HepG2 (cell line): ENCODE measurements at regions not wholly inside any gene's neighbourhood (a gene's known extent, or its start where the extent isn't known, plus 50 kb on each side); places are given as distances from the start of the nearest gene placed in this dataset.

ENCODE experiments used
- ATAC-seq: fragments of 200-7000 bp; cut with Tn5 transposase; 3 replicates; pipeline ENCODE4 v1.9.1; 2020; ENCODE audit warnings: mild to moderate bottlenecking, moderate library complexity
- BruUV-seq: library from RNA; stranded (reverse); fragments of 400-500 nt; replicated peaks from 2 replicates; lab custom pipeline; 2021; lab: Mats Ljungman, UMichigan
- CTCF ChIA-PET: fragments of 300-600 bp; formaldehyde crosslinking; extraction: SDS; loops from one replicate; lab custom pipeline; 2021; ENCODE audit warnings: low total read pairs, inconsistent platforms, low intra/inter-chr PET ratio; lab: Yijun Ruan, JAX
- POLR2A ChIA-PET: fragments of 350-600 bp; sonication (Branson Sonifier 250); formaldehyde crosslinking; loops from one replicate; lab custom pipeline; 2020; ENCODE audit warnings: antibody characterized with exemption, inconsistent platforms; lab: Yijun Ruan, JAX
- DNase-seq: peaks from one replicate; pipeline ENCODE4 v3.0.0-alpha.2; 2015; ENCODE audit warnings: low spot score
- FAIRE-seq: peaks from 3 replicates; lab custom pipeline; 2011; peaks lifted over from hg19 to GRCh38; lab: Jason Lieb, UNC
- H2AFZ ChIP-seq: one replicate; pipeline ENCODE4 v1.6.1; 2011; ENCODE audit warnings: low read length, inconsistent platforms
- H3K27ac ChIP-seq: fragments of 300-600 bp; 3 replicates; pipeline ENCODE4 v1.8.0; 2011; ENCODE audit warnings: mixed run types, mild to moderate bottlenecking, mixed read lengths, low read length, inconsistent platforms; ENCODE audit not compliant: insufficient read depth; ENCODE audit errors: extremely low read length
- H3K27me3 ChIP-seq, 2 experiments: fragments of 200-600 bp in 1 of 2; 2 replicates in 1 of 2; 3 replicates in 1 of 2; pipeline versions ENCODE4 v1.6.0 to v1.8.0; 2011; ENCODE audit warnings: low read length in 2 of 2, mild to moderate bottlenecking in 2 of 2, moderate library complexity in 2 of 2, inconsistent platforms in 1 of 2; ENCODE audit not compliant: insufficient read depth in 2 of 2, control insufficient read depth in 1 of 2
- H3K36me3 ChIP-seq, 2 experiments: fragments of 200-600 bp in 1 of 2; replicated peaks in 1 of 2; 2 replicates in 1 of 2; 3 replicates in 1 of 2; pipeline versions ENCODE4 v1.5.1 to v1.8.0; 2011; ENCODE audit warnings: low read length in 2 of 2, inconsistent platforms in 1 of 2; ENCODE audit not compliant: insufficient read depth in 2 of 2, control insufficient read depth in 1 of 2
- H3K4me1 ChIP-seq: 2 replicates; pipeline ENCODE4 v1.5.1; 2012; ENCODE audit warnings: low read length, inconsistent platforms; ENCODE audit not compliant: insufficient read depth
- H3K4me2 ChIP-seq: 2 replicates; pipeline ENCODE4 v1.6.0; 2011; ENCODE audit warnings: low read depth, low read length, inconsistent platforms
- H3K4me3 ChIP-seq, 3 experiments: fragments of 200-600 bp in 1 of 3; sonication (generic), shearing (Covaris generic) in 1 of 3; replicated peaks in 1 of 3; 2 replicates each; pipeline ENCODE4 v1.5.1; 2011 to 2016; ENCODE audit warnings: low read length in 3 of 3, inconsistent platforms in 2 of 3, low read depth in 2 of 3, mild to moderate bottlenecking in 2 of 3, control low read depth in 1 of 3, mixed read lengths in 1 of 3; ENCODE audit not compliant: insufficient read depth in 1 of 3
- H3K79me2 ChIP-seq: one replicate; pipeline ENCODE4 v1.6.1; 2011; ENCODE audit warnings: low read length, inconsistent platforms; ENCODE audit not compliant: insufficient read depth
- H3K9ac ChIP-seq: 2 replicates; pipeline ENCODE4 v1.6.0; 2011; ENCODE audit warnings: mild to moderate bottlenecking, low read depth, low read length, inconsistent platforms; ENCODE audit not compliant: insufficient read depth
- H3K9me3 ChIP-seq: 2 replicates; pipeline ENCODE4 v1.5.1; 2012; ENCODE audit warnings: mild to moderate bottlenecking, low read length
- H4K20me1 ChIP-seq: 2 replicates; pipeline ENCODE4 v1.6.0; 2011; ENCODE audit warnings: inconsistent platforms, mild to moderate bottlenecking, low read length, moderate library complexity; ENCODE audit not compliant: insufficient read depth
- ELF3 ChIP-seq: IDR thresholded peaks from 2 replicates; pipeline ENCODE4 v1.6.1; 2016; ENCODE audit warnings: missing genetic modification reagents, missing compliant biosample characterization
- GTF2F1 ChIP-seq: fragments of 150-350 bp; IDR thresholded peaks from 2 replicates; pipeline ENCODE4 v1.6.1; 2014; ENCODE audit warnings: low read length
- KLF9 ChIP-seq: IDR thresholded peaks from 2 replicates; pipeline ENCODE4 v1.6.1; 2016; ENCODE audit warnings: low read depth
- MIXL1 ChIP-seq: IDR thresholded peaks from 2 replicates; pipeline ENCODE4 v1.6.1; 2016
- RORA ChIP-seq: sonication (generic); formaldehyde crosslinking; IDR thresholded peaks from 2 replicates; pipeline ENCODE4 v1.5.0; 2020; ENCODE audit warnings: mild to moderate bottlenecking, missing genetic modification reagents, moderate library complexity
- STAG1 ChIP-seq: sonication (generic); formaldehyde crosslinking; IDR thresholded peaks from 2 replicates; pipeline ENCODE4 v1.4.0; 2020; ENCODE audit warnings: missing genetic modification reagents
- TBP ChIP-seq: sonication (generic); formaldehyde crosslinking; IDR thresholded peaks from 2 replicates; pipeline ENCODE4 v1.5.0; 2020; ENCODE audit warnings: missing genetic modification reagents
- THYN1 ChIP-seq: sonication (generic); formaldehyde crosslinking; IDR thresholded peaks from 2 replicates; pipeline ENCODE4 v1.8.1; 2023; ENCODE audit warnings: low read depth, mild to moderate bottlenecking, moderate library complexity, missing genetic modification reagents, borderline replicate concordance
- ZFAT ChIP-seq: sonication (generic); formaldehyde crosslinking; conservative IDR thresholded peaks from 2 replicates; pipeline ENCODE4 v1.8.1; 2023; ENCODE audit warnings: missing genetic modification reagents, inconsistent platforms
- ZNF136 ChIP-seq: sonication (generic); formaldehyde crosslinking; IDR thresholded peaks from 2 replicates; pipeline ENCODE4 v1.8.1; 2022; ENCODE audit warnings: low read depth, mild to moderate bottlenecking, moderate library complexity, missing genetic modification reagents
- ZNF24 ChIP-seq: fragments of 450-650 bp; IDR thresholded peaks from 2 replicates; pipeline ENCODE4 v1.6.1; 2017; ENCODE audit warnings: antibody characterized with exemption, mild to moderate bottlenecking
- ZNF709 ChIP-seq: sonication (generic); formaldehyde crosslinking; IDR thresholded peaks from 2 replicates; pipeline ENCODE4 v1.5.0; 2020; ENCODE audit warnings: mild to moderate bottlenecking, missing genetic modification reagents
- ZNF737 ChIP-seq: sonication (generic); formaldehyde crosslinking; IDR thresholded peaks from 2 replicates; pipeline ENCODE4 v1.5.0; 2020; ENCODE audit warnings: missing genetic modification reagents, mild to moderate bottlenecking, borderline replicate concordance
- ZSCAN12 ChIP-seq: sonication (generic); formaldehyde crosslinking; IDR thresholded peaks from 2 replicates; pipeline ENCODE4 v1.9.0; 2021; ENCODE audit warnings: mild to moderate bottlenecking, missing genetic modification reagents
- WGBS: methylation state at CpG from one replicate; pipeline ENCODE4 v1.1.6; 2017; ENCODE audit warnings: low lambda C conversion rate; 5-methylcytosine and 5-hydroxymethylcytosine counted together
- in situ Hi-C: cut with HindIII; loops from 2 replicates; pipeline ENCODE4 v1.10.0; 2017; ENCODE audit warnings: low pct_unique_long_range_greater_than_20kb; ENCODE audit not compliant: extremely low pct_ligation_motif_present
- intact Hi-C: fragments of 100-400 bp; cut with micrococcal nuclease; formaldehyde crosslinking; loops from one replicate; pipeline ENCODE4 v1.10.0; 2022; ENCODE audit not compliant: unreplicated experiment
- TF ChIP-seq, protein P1 (sequence below): sonication (generic); formaldehyde crosslinking; IDR thresholded peaks from 2 replicates; pipeline ENCODE4 v1.4.0; 2020; ENCODE audit warnings: mild to moderate bottlenecking, missing genetic modification reagents
- TF ChIP-seq, protein P2 (sequence below): fragments of 450-650 bp; IDR thresholded peaks from 2 replicates; pipeline ENCODE4 v1.6.1; 2016
- TF ChIP-seq, protein P3 (sequence below): sonication (generic); formaldehyde crosslinking; IDR thresholded peaks from 2 replicates; pipeline ENCODE4 v1.4.0; 2020; ENCODE audit warnings: missing genetic modification reagents

DNA sequence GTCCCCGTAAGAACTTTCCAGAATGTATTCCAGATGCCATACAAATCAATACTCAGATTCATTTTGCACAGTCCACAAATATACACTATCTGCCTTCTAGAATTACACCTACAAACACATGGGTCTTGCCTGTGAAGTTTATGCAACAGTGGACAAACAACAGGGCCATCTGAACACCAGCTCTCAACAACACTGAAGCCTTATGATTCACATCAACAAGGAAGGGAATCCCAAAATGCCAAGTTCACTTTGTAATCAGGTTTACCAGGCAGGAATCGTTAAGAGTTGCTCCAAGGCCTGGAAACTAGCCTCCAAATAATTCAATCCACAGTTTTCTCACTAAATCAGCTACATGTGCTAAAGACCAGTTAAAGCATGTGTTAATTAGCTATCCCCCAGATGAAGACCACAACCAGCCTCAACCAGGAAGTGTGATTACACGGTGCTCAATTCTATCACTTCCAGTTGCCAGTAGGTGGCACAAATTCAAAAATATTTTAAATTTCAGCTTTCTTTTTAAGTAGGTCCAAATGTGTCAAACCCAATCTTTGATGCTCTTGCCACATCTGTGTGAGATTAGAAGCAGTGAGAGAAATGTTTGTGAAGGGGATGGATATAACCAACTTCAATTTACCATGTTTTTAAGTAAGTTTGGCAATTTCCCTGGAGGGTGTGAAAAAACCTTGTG lies 139.1 kb upstream of the BDNF start:
- ChIA-PET CTCF (no interaction called here), POLR2A (no interaction called here)
- Histone ChIP-seq H3K27ac (no peak overlapping the region), H4K20me1 (no peaks in the 10 kb centered on the region), H3K4me1 (no peaks in the 10 kb centered on the region), H2AFZ (no peak overlapping the region), H3K36me3 (no peaks in the 10 kb centered on the region), H3K4me2 (no peak overlapping the region), H3K9me3 (no peaks in the 10 kb centered on the region), H3K9ac (no peak overlapping the region), H3K79me2 (no peaks in the 10 kb centered on the region), H3K27me3 (no peaks in the 10 kb centered on the region), H3K4me3 (no peak overlapping the region)
- TF ChIP-seq ZNF709 (CRISPR knock-in tag) (no peak), STAG1 (CRISPR knock-in tag) (peak; percentile 34; the same call in 1 of the 2 replicates), MIXL1 (no peak), ZSCAN12 (CRISPR knock-in tag) (no peak), KLF9 (CRISPR knock-in tag) (no peak), ZNF136 (CRISPR knock-in tag) (no peak), THYN1 (CRISPR knock-in tag) (no peak), TBP (CRISPR knock-in tag) (no peak), ZFAT (no peak), GTF2F1 (no peak), RORA (CRISPR knock-in tag) (no peak), ELF3 (0 out of 2 replicates have a peak, but pooled peaks have one; percentile 19), ZNF737 (CRISPR knock-in tag) (no peak), ZNF24 (no peak)
- TF ChIP-seq, protein P1, sequence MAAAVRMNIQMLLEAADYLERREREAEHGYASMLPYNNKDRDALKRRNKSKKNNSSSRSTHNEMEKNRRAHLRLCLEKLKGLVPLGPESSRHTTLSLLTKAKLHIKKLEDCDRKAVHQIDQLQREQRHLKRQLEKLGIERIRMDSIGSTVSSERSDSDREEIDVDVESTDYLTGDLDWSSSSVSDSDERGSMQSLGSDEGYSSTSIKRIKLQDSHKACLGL (CRISPR knock-in tag), result no peak
- TF ChIP-seq, protein P2, sequence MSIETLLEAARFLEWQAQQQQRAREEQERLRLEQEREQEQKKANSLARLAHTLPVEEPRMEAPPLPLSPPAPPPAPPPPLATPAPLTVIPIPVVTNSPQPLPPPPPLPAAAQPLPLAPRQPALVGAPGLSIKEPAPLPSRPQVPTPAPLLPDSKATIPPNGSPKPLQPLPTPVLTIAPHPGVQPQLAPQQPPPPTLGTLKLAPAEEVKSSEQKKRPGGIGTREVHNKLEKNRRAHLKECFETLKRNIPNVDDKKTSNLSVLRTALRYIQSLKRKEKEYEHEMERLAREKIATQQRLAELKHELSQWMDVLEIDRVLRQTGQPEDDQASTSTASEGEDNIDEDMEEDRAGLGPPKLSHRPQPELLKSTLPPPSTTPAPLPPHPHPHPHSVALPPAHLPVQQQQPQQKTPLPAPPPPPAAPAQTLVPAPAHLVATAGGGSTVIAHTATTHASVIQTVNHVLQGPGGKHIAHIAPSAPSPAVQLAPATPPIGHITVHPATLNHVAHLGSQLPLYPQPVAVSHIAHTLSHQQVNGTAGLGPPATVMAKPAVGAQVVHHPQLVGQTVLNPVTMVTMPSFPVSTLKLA, result no peak
- TF ChIP-seq, protein P3, sequence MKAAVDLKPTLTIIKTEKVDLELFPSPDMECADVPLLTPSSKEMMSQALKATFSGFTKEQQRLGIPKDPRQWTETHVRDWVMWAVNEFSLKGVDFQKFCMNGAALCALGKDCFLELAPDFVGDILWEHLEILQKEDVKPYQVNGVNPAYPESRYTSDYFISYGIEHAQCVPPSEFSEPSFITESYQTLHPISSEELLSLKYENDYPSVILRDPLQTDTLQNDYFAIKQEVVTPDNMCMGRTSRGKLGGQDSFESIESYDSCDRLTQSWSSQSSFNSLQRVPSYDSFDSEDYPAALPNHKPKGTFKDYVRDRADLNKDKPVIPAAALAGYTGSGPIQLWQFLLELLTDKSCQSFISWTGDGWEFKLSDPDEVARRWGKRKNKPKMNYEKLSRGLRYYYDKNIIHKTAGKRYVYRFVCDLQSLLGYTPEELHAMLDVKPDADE (CRISPR knock-in tag), result no peak
- intact Hi-C loops, result loop anchor here (1.0 kb wide), 1 partner anchor 690 kb away; no protein-coding TSS in a partner anchor
- peak; percentile 5 for DNase-seq
- in situ Hi-C loops, result no loop called here
- no peak for FAIRE-seq
- whole genome bisulfite sequencing, result 0% methylated on average over 3 of the region's 3 CpGs
- ATAC-seq, result no peak
- BruUV-seq, result no TSS peak
